Fibroblast of lung (primary cell): ENCODE measurements at regions not wholly inside any gene's neighbourhood (a gene's known extent, or its start where the extent isn't known, plus 50 kb on each side); places are given as distances from the start of the nearest gene placed in this dataset.
A peak's percentile ranks its signal among the peaks of the same experiment; 100 is the strongest.

Experiments
- DNase-seq, 2 donors: peaks; one replicate each; pipeline versions ENCODE4 v3.0.0 to v3.0.0-alpha.2; 2010; ENCODE audit warnings: low read depth in 2 of 2
- H2AFZ ChIP-seq: 2 replicates; pipeline ENCODE4 v1.5.1; 2012; ENCODE audit warnings: low read length, control low read depth, inconsistent platforms
- H3K27ac ChIP-seq: 2 replicates; pipeline ENCODE4 v1.5.1; 2011; ENCODE audit warnings: low read length, control low read depth; ENCODE audit not compliant: insufficient read depth
- H3K27me3 ChIP-seq: 2 replicates; pipeline ENCODE4 v1.5.1; 2011; ENCODE audit warnings: mild to moderate bottlenecking, low read length; ENCODE audit not compliant: control insufficient read depth, insufficient read depth
- H3K36me3 ChIP-seq: 2 replicates; pipeline ENCODE4 v1.5.1; 2011; ENCODE audit warnings: low read length; ENCODE audit not compliant: control insufficient read depth, insufficient read depth
- H3K4me1 ChIP-seq: 2 replicates; pipeline ENCODE4 v1.5.1; 2011; ENCODE audit warnings: low read length; ENCODE audit not compliant: control insufficient read depth, insufficient read depth; ENCODE audit errors: extremely low read depth
- H3K4me2 ChIP-seq: 2 replicates; pipeline ENCODE4 v1.5.1; 2011; ENCODE audit warnings: low read length, control low read depth; ENCODE audit not compliant: insufficient read depth; ENCODE audit errors: extremely low read depth
- H3K4me3 ChIP-seq, 4 experiments: fragments of 200-600 bp in 1 of 4; sonication (generic) in 1 of 4; replicated peaks in 1 of 4; 2 replicates each; pipeline ENCODE4 v1.5.1; 2011 to 2016; ENCODE audit warnings: low read length in 4 of 4, low read depth in 3 of 4, mild to moderate bottlenecking in 3 of 4, control low read depth in 2 of 4, inconsistent platforms in 1 of 4, mixed read lengths in 1 of 4; ENCODE audit not compliant: insufficient read depth in 1 of 4; ENCODE audit errors: control extremely low read depth in 1 of 4
- H3K79me2 ChIP-seq: 2 replicates; pipeline ENCODE4 v1.5.1; 2012; ENCODE audit warnings: mild to moderate bottlenecking, low read length, inconsistent platforms; ENCODE audit not compliant: control insufficient read depth, insufficient read depth
- H3K9ac ChIP-seq: 2 replicates; pipeline ENCODE4 v1.5.1; 2011; ENCODE audit warnings: mild to moderate bottlenecking, low read length, control low read depth; ENCODE audit not compliant: insufficient read depth
- H3K9me3 ChIP-seq: 2 replicates; pipeline ENCODE4 v1.5.1; 2012; ENCODE audit warnings: low read depth, low read length; ENCODE audit not compliant: control insufficient read depth, insufficient read depth
- H4K20me1 ChIP-seq: 2 replicates; pipeline ENCODE4 v1.5.1; 2011; ENCODE audit warnings: low read length; ENCODE audit not compliant: control insufficient read depth, insufficient read depth; ENCODE audit errors: extremely low read depth
- EZH2 ChIP-seq: IDR thresholded peaks from 2 replicates; pipeline ENCODE4 v1.5.1; 2012; ENCODE audit warnings: low read length, control low read depth, mild to moderate bottlenecking; ENCODE audit errors: missing control alignments
- TF ChIP-seq, protein P1 (sequence below), 2 donors: IDR thresholded peaks in 1 of 2; conservative IDR thresholded peaks in 1 of 2; 1 replicate in 1 of 2; 2 replicates in 1 of 2; pipeline ENCODE4 v1.5.1; 2011 to 2012; ENCODE audit warnings: low read length in 2 of 2, control low read depth in 1 of 2, inconsistent platforms in 1 of 2, low read depth in 1 of 2, mild to moderate bottlenecking in 1 of 2

- Histone ChIP-seq H3K4me1 (peaks cover 12% of the 10 kb centered on the region), H3K4me2 (no peak overlapping the region), H2AFZ (no peak overlapping the region), H3K27ac (no peak overlapping the region), H3K27me3 (no peaks in the 10 kb centered on the region), H3K36me3 (no peaks in the 10 kb centered on the region), H4K20me1 (no peaks in the 10 kb centered on the region), H3K9me3 (no peaks in the 10 kb centered on the region), H3K4me3 (no peak overlapping the region), H3K79me2 (no peaks in the 10 kb centered on the region), H3K9ac (no peak overlapping the region)
- no peak for DNase-seq
- no peak for TF ChIP-seq EZH2
- TF ChIP-seq, protein P1, sequence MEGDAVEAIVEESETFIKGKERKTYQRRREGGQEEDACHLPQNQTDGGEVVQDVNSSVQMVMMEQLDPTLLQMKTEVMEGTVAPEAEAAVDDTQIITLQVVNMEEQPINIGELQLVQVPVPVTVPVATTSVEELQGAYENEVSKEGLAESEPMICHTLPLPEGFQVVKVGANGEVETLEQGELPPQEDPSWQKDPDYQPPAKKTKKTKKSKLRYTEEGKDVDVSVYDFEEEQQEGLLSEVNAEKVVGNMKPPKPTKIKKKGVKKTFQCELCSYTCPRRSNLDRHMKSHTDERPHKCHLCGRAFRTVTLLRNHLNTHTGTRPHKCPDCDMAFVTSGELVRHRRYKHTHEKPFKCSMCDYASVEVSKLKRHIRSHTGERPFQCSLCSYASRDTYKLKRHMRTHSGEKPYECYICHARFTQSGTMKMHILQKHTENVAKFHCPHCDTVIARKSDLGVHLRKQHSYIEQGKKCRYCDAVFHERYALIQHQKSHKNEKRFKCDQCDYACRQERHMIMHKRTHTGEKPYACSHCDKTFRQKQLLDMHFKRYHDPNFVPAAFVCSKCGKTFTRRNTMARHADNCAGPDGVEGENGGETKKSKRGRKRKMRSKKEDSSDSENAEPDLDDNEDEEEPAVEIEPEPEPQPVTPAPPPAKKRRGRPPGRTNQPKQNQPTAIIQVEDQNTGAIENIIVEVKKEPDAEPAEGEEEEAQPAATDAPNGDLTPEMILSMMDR (conservative IDR thresholded peaks at IDR 0.05 in 1 of 2, IDR thresholded peaks at IDR 0.05 in 1 of 2; ENCODE audit: low read depth in 1 of 2, low read length in 2 of 2), result no peak
These were observed 54.7 kb upstream of the PRDM8 start for GRCh38 chr4:80142394-80143306.

- Histone ChIP-seq H3K9ac (no peak overlapping the region), H3K36me3 (no peaks in the 10 kb centered on the region), H2AFZ (no peak overlapping the region), H3K4me1 (peaks cover 12% of the 10 kb centered on the region), H3K27me3 (no peaks in the 10 kb centered on the region), H3K9me3 (no peaks in the 10 kb centered on the region), H3K79me2 (no peaks in the 10 kb centered on the region), H4K20me1 (no peaks in the 10 kb centered on the region), H3K4me2 (no peak overlapping the region), H3K27ac (no peak overlapping the region), H3K4me3 (no peak overlapping the region)
- no peak for DNase-seq
- TF ChIP-seq, protein P1 (conservative IDR thresholded peaks at IDR 0.05 in 1 of 2, IDR thresholded peaks at IDR 0.05 in 1 of 2; ENCODE audit: low read depth in 1 of 2, low read length in 2 of 2), result no peak
- no peak for TF ChIP-seq EZH2
These were observed 55.8 kb upstream of the PRDM8 start for GRCh38 chr4:80141543-80141942.

GRCh38 chr4:80140194-80140593 lies 57.1 kb upstream of the PRDM8 start:
- H3K27ac ChIP-seq, result no peak overlapping the region
- TF ChIP-seq, protein P1 (conservative IDR thresholded peaks at IDR 0.05 in 1 of 2, IDR thresholded peaks at IDR 0.05 in 1 of 2; ENCODE audit: low read depth in 1 of 2, low read length in 2 of 2), result no peak
- no peak for TF ChIP-seq EZH2
- no peak overlapping the region for H3K4me2 ChIP-seq
- no peaks in the 10 kb centered on the region for H3K9me3 ChIP-seq
- H3K36me3 ChIP-seq, result no peaks in the 10 kb centered on the region
- no peaks in the 10 kb centered on the region for H4K20me1 ChIP-seq
- H3K9ac ChIP-seq, result no peak overlapping the region
- peaks cover 12% of the 10 kb centered on the region for H3K4me1 ChIP-seq
- H3K4me3 ChIP-seq, result no peak overlapping the region
- H3K27me3 ChIP-seq, result no peaks in the 10 kb centered on the region
- no peak for DNase-seq
- H3K79me2 ChIP-seq, result no peaks in the 10 kb centered on the region
- peak overlapping the region; percentile 26 for H2AFZ ChIP-seq
